ENCODE measurements at regions not wholly inside any gene's neighbourhood (a gene's known extent, or its start where the extent isn't known, plus 50 kb on each side); places are given as distances from the start of the nearest gene placed in this dataset.

DNA sequence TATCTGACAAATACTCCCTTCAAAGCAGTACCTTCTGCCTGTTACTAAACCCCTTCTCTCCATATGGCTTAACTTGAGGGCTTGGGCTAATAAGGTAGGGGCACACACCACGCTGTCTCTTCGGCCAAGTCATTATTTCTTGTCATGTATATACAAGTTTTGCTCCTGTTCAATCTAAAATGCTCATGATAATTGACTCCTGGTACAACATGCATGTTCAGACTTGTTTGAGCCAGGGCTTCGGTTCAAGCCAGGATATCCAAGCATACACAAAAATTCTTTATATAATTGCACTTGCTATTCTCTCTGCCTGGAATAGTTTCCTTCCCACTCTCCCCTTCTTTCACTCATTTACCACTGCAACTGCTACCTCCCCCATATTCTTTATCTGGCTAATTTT lies 756.0 kb upstream of the C9orf72 start:
- DNase-seq (ENCODE audit: low read depth), result no peak
- no peak overlapping the region for H3K4me3 ChIP-seq (ENCODE audit: control insufficient read depth, low read depth, low read length)
- TF ChIP-seq, protein P1, sequence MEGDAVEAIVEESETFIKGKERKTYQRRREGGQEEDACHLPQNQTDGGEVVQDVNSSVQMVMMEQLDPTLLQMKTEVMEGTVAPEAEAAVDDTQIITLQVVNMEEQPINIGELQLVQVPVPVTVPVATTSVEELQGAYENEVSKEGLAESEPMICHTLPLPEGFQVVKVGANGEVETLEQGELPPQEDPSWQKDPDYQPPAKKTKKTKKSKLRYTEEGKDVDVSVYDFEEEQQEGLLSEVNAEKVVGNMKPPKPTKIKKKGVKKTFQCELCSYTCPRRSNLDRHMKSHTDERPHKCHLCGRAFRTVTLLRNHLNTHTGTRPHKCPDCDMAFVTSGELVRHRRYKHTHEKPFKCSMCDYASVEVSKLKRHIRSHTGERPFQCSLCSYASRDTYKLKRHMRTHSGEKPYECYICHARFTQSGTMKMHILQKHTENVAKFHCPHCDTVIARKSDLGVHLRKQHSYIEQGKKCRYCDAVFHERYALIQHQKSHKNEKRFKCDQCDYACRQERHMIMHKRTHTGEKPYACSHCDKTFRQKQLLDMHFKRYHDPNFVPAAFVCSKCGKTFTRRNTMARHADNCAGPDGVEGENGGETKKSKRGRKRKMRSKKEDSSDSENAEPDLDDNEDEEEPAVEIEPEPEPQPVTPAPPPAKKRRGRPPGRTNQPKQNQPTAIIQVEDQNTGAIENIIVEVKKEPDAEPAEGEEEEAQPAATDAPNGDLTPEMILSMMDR (conservative IDR thresholded peaks at IDR 0.05; ENCODE audit: control insufficient read depth, insufficient read depth, low read depth, low read length), result no peak

GRCh38 chr9:28332648-28333047 lies 759.4 kb upstream of the C9orf72 start:
- no peak for DNase-seq (ENCODE audit: low read depth)
- TF ChIP-seq, protein P1 (conservative IDR thresholded peaks at IDR 0.05; ENCODE audit: control insufficient read depth, insufficient read depth, low read depth, low read length), result no peak
- no peak overlapping the region for H3K4me3 ChIP-seq (ENCODE audit: control insufficient read depth, low read depth, low read length)

DNA sequence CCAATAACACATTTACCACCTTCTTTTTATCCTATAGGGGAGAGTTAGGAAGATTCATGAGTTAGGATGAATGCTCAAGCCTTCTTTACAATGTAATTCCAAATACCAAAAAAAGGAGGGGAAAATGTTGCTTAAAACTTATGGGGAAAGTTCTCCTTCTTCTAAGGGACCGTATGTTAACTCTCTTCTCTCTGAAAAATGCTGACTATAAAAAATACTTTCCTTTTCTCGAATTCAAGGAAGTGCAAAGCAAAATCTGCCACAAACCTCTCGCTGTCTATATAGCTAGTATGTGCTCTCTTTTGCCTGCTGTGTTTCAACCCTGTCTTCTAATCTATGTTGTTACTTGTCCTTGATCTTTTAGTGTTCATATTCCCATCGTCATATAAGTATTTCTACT lies 768.6 kb upstream of the C9orf72 start:
- DNase-seq (ENCODE audit: low read depth), result no peak
- no peak overlapping the region for H3K4me3 ChIP-seq (ENCODE audit: control insufficient read depth, low read depth, low read length)
- TF ChIP-seq, protein P1 (conservative IDR thresholded peaks at IDR 0.05; ENCODE audit: control insufficient read depth, insufficient read depth, low read depth, low read length), result no peak

DNA sequence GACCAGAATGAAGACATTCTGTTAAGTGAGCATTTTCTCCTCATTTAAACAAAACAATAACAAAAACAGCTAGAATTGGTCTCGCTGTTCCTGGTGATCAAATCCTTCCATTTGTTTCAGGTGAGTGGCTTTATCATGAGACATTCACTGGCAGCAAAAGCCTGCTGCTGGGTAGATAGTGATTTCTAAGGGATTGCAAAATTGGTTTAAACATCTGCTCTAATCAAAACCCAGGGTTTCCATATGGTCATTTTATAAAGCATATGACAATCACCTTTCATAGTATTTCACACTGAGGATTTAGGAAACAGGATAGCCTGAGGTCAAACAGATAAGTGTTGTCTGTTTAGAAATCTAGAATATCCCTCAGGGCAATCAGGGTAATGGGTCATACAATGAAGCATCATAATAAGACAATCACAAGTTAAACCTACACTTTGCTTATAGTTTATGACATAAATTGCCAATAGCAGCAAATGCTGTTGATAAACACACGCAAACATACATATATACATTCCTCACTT lies 769.6 kb upstream of the C9orf72 start:
- no peak for DNase-seq (ENCODE audit: low read depth)
- TF ChIP-seq, protein P1 (conservative IDR thresholded peaks at IDR 0.05; ENCODE audit: control insufficient read depth, insufficient read depth, low read depth, low read length), result no peak
- no peak overlapping the region for H3K4me3 ChIP-seq (ENCODE audit: control insufficient read depth, low read depth, low read length)

DNA sequence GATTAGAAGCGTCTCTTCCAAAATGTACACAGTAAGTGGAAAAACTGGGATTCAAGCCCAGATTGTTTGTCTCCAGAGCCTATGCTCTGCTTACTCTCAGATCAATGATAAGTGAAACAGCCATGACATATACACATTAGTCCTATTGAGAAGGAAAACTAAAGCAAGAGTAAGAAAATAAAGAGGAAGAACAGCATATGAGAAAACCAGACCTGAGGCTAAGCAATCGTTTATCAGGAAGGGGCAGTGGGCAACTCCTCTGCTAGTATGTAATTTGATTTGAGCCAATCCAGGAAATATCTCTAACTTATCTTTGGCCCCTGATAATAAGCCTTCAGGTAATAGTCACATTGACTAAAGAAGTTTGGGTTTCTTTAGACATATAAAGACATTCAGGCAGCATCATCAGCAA lies 789.9 kb upstream of the C9orf72 start:
- no peak for DNase-seq (ENCODE audit: low read depth)
- TF ChIP-seq, protein P1 (conservative IDR thresholded peaks at IDR 0.05; ENCODE audit: control insufficient read depth, insufficient read depth, low read depth, low read length), result no peak
- no peak overlapping the region for H3K4me3 ChIP-seq (ENCODE audit: control insufficient read depth, low read depth, low read length)

GRCh38 chr9:28365020-28365640 lies 791.8 kb upstream of the C9orf72 start:
- DNase-seq (ENCODE audit: low read depth), result peak; percentile 8
- TF ChIP-seq, protein P1 (conservative IDR thresholded peaks at IDR 0.05; ENCODE audit: control insufficient read depth, insufficient read depth, low read depth, low read length), result no peak
- no peak overlapping the region for H3K4me3 ChIP-seq (ENCODE audit: control insufficient read depth, low read depth, low read length)
